Vagina (tissue), 2 donors: ENCODE measurements at regions not wholly inside any gene's neighbourhood (a gene's known extent, or its start where the extent isn't known, plus 50 kb on each side); places are given as distances from the start of the nearest gene placed in this dataset.

ENCODE experiments used
- POLR2A ChIP-seq, 2 donors: fragments of 450-650 bp; IDR thresholded peaks; one replicate each; pipeline ENCODE4 v1.6.1; 2017; ENCODE audit warnings: antibody characterized with exemption in 2 of 2, mild to moderate bottlenecking in 2 of 2, moderate library complexity in 2 of 2
- TF ChIP-seq, protein P1 (sequence below), 3 experiments: fragments of 450-650 bp in 2 of 3; fragments of 200-600 bp in 1 of 3; sonication (generic) in 1 of 3; IDR thresholded peaks; one replicate each; pipeline ENCODE4 v1.5.1; 2017 to 2019; ENCODE audit warnings: antibody characterized with exemption in 3 of 3, mild to moderate bottlenecking in 2 of 3, moderate library complexity in 2 of 3

DNA sequence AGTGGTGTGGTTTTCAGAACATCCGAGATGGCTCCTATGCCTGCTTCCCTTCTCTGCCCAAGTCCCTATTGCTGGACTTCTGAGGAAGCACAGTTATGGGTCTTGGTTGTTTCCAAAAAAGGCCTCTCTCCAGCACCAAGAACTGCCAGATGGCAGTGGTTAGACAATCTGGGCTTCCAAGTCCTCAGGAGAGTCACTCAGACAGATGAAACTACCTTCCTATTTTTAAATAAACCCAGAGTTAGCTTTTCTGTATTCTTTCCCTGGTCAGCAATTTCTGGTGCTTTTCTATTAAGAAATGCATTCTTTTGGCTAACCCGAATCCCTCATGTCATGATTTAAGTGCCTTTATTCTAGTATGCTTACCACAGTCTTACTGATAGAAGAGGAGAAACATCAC lies 245.9 kb downstream of the PRDM2 start:
- no peak for TF ChIP-seq POLR2A (IDR thresholded peaks at IDR 0.05)
- TF ChIP-seq, protein P1, sequence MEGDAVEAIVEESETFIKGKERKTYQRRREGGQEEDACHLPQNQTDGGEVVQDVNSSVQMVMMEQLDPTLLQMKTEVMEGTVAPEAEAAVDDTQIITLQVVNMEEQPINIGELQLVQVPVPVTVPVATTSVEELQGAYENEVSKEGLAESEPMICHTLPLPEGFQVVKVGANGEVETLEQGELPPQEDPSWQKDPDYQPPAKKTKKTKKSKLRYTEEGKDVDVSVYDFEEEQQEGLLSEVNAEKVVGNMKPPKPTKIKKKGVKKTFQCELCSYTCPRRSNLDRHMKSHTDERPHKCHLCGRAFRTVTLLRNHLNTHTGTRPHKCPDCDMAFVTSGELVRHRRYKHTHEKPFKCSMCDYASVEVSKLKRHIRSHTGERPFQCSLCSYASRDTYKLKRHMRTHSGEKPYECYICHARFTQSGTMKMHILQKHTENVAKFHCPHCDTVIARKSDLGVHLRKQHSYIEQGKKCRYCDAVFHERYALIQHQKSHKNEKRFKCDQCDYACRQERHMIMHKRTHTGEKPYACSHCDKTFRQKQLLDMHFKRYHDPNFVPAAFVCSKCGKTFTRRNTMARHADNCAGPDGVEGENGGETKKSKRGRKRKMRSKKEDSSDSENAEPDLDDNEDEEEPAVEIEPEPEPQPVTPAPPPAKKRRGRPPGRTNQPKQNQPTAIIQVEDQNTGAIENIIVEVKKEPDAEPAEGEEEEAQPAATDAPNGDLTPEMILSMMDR (IDR thresholded peaks at IDR 0.05) = no peak
